Glomerular visceral epithelial cell (primary cell): ENCODE measurements at regions not wholly inside any gene's neighbourhood (a gene's known extent, or its start where the extent isn't known, plus 50 kb on each side); places are given as distances from the start of the nearest gene placed in this dataset.

Source experiments
- DNase-seq: peaks from one replicate; pipeline ENCODE4 v3.0.0-alpha.2; 2016; ENCODE audit errors: extremely low spot score

DNA sequence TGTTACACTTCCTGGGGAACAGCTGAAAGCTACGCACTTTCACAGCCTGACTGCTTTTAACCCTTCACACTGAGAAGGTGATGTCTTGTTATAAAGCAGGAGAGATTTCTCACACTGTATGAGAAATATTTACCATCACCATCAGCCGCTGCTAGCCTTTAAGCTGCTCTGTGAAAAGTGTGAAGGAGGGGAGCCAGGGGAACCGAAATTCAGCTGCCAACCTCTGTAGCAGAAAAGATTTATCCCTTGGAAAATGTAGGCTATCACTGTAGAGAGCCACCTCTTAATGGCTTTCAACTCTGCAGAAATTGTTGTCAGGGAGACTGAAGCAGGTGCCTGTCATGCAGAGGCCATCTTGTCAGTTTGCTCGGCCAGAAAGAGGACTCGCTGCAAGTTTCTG, 145.3 kb downstream of the SP3 start:
- DNase-seq: no peak

DNA sequence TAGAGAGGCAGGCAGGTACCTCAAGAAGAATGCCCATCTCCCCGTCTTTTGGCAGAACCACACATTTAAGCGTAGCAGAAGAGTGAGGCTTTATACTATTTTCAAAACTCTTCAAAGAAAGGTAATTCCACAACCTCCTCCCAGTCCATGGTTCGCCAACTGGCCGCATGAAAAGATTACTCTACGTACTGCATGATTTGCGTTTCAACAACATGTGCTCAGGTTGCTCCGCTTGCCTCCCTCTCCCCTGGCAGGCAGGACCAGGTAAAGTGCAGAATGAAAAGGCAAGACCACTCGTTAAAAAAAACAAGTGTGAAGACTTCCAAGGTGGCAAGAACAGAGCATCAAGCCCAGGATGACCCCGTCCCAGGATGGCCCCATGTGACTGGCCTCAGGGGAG, 143.7 kb downstream of the SP3 start:
- no peak for DNase-seq

DNA sequence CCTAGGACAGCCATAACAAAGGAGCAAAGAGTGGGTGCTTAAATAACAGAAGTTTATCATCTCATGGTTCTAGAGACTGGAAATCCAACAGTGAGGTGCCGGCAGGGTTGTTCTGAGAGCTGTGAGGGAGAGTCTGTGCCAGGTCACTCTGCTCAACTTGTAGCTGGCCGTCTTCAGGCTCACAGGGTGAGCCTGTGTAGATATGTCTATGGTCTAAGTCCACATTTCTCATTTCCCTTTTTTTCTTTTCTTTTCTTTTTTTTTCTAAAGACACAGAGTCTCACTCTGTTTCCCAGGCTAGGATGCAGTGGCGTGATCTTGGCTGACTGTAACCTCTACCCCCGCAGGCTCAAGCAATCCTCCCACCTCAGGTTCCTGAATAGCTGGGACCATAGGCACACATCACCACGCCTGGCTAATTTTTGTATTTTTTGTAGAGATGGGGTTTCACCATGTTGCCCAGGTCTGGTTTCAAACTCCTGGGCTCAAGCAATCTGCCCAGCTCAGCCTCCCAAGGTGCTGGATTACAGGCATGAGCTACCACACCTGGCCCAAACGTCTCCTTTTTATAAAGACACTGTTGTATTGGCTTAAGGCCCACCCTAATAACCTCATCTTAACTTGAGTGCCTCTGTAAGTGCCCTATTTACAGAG, 142.2 kb downstream of the SP3 start:
- no peak for DNase-seq

DNA sequence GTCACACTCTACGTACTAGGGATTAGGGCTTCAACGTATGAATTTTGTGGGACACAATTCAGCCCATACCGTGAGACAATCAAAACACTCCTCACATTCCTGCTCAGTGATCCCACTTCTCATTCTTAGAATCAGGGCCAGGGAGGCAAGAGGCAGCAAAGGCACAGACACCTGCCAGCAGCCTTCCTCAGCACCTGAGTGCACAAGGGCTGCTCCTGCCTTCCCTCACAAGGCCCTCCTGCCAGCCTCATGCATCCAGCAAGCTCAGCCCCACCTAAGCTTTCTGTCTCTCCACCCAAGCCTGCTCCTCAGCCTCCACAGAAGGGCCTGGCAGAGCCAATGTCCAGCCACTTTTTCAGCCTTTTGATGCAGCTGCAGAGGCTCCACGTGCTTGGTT, 141.6 kb downstream of the SP3 start:
- no peak for DNase-seq

DNA sequence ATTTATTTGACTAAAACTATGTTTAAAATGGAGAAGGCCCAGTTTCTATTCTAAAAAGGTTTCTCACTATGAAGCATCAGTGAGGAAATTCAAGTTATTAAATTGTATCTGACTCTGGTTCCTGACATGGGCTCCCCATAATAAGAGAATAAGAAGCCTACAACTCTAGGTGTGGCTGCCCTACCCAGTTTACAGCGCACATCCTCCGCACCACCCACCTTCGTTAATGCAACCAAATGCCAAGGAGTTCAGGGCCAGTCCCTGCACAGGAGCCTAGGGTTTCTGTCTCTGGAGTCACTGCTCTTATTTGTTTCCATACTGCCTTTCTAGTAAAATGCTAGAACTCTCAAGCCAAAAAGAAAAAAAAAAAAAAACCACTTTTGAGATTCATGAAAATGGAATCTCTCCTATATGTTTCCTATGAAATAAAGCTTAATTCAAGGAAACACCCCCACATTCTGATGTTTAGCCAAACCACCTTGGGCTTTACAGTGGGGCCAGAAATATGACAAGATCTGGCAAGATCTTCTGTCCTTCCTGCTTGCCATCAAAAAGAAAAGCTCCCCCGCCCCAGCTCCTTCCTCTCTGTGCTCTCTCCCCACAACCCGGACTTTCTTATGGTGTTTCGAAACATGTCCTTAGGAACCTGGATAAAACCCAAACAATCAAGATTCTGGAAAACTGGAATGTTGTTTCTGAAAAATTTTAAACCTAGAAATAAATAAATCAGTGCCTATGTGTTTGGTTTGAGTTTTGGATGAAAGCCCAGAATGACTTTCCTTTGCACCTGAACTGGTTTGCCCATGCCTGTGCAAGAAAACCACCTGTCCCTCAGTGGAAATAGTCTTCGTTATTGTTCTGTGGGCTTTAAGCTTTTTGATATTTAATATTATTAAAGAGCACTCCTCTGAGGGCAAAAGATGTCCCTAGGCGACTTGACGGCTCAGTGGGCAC, 136.7 kb downstream of the SP3 start:
- DNase-seq: no peak

DNA sequence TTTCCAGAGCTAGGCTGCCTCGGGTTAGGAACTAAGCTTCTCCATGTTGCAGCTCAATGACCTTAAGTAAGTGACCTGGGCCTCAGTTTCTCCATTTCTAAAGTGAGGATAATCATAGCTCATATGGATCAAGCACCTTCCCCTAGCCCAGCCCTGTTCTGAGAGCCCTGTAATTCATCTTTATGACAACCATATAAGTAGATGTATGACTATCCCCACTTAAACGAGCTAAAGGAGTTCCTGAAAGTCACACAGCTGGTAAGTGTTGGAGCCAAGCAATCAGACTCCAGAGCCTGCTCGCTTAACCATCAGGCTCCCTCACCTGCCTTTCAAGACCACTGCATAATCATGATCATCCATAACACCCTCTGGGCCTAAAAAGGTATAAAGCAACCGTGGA, 135.4 kb downstream of the SP3 start:
- no peak for DNase-seq

DNA sequence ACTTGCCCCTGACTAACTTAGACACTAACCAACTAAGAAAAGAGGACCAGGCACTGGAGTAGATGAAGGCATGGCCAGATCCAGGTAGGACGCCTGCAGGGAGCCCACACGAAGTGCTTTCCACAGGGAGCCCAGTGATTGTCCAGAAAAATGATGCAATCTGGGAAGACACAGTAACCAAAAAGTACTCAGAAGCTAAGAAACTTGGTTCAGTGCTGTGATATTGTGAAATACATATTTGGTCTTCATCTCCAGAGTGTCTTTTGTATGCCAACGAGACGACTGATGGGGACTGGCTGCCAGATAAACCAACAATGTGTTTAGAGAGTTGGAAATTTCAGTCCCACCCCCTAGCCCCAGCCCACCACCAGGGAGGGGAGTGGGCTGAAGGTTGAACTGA, 135.0 kb downstream of the SP3 start:
- DNase-seq: no peak

DNA sequence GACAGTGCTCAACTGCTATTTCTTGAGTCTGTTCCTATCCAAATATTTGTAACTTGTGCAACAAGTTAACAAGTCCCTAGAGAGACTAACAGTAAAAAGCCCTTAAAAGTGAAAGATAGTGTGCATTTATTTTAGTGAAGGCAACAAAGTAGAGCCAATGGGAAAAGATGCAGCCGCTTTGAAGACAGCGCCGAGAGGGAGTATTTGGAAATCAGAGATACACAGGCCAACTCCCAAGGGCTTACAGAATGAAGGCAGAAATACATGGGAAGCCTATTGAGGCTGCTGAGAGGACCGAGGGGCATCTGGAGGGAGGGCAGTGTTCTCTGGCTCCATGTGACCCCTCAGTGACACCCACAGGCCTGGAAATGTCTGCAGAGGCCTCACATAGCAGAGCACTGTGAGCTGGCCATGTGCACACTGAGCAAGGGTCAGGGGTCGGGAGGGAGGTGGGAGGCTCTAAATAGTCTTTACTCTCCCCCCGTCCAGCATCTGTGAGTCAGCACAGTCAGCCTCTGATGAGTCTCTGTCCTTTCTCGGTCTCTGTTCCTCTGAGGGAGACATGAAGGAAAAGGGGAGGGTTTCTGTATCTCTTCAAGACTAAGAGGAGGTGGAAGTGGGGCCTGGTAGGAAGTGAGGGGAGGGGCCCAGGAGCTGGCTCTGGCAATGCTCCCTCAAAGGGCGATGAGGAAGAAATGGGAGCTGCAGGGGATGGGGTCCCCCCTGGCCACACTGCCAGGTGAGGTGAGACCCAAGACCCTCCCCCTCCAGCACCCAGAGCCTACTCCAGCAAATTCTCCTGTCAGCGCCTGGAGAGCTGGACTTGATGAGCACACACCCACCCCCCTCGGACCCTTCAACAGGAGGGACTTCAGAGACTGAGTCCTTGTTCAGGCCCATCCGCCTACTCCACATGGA, 133.6 kb downstream of the SP3 start:
- no peak for DNase-seq

DNA sequence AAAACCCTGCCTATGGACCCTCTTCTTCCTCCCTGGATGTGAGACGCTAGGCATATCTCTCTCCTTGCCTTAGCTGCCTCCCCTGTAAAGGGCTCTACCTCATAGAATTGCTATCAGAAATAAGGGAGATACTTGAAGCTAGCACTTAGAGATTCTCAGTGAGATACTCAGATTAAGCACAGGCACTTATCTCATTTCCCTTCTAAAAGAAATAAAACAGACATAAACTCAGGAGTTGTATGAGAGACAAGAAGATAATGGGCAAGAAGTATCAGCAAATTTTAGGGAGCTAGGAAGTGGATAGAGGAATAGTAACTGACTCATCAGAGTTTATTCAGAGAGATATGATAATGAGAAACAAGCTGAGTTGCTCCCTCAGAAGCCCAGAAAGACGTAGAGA, 131.0 kb downstream of the SP3 start:
- DNase-seq: no peak

DNA sequence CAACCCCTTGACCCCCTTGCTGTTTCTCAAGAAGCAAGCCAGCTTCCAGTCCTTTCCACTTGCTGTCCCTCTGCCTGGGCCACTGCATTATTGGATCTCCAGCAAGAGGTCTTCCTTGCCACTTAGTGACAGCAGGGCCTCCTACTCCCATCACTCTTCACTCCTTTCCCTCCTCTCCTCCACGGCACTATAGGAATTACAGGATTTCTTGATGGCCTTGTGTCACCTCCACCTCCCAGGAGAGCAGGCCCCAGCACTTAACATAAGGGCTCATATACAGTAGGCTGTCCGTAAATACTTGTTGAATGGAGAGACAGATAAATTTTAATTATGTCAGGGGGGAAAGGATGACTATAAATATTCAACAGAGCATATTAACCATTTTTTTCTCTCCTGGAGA, 129.4 kb downstream of the SP3 start:
- no peak for DNase-seq

DNA sequence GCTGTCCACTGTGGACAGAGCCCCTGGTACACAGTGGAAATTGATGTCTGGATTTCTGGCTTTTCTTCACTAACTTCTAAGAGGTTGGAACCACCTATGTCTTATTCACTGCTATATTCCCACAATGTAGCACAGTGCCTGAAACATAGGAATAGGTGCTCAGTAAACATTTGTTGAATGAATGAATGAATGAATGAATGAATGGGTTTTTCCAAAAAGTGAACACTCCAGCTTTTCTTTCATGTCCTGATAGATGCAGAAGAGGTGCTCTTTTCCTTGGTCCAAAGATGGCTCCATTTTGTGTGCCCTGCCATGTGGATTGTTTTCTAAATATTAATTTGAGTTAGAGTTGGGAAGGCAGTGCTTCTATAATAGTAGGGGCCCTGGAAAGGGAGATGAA, 124.1 kb downstream of the SP3 start:
- DNase-seq: no peak

DNA sequence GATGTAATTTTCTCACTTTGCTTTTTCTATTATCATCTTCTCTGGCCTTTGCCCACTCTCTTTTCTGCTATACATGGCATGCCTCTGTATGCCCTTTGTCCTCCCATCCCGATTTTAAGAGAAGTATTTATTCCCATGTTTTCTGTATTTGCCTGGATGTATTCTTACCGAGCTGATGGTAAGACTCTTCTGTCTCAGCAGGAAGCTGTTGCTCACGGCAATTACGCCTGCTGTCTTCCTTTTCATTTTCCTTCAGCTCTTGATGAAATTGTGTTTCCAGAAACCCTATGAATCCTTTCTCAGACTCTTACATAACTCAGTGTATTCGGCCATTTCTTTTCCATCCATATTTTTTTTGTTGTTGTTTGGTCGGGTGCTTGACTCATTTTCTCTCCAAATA, 121.6 kb downstream of the SP3 start:
- no peak for DNase-seq

DNA sequence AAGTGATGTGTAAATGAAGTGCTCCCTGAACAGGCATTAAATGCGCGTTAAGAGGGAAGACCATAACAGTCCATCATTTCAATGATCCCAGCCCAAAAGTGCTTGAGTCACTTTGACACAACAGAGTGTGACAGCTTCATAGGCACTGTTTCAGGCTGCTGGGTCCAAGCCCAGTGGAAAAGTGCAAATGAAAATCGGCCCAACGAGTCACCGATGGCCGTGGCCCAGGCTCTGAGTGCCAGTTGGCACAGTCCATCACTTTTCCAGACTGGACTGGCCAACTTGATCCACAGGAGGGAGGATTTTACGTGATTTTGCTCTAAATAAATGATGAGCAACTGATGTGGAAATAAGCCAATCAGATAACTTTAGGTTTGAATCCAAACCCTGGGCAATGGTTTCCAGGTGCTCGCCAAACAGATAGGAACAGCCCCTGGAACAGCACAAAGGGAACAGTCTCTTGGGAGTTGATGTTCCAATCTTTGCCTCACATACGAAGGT, 114.0 kb downstream of the SP3 start:
- no peak for DNase-seq

DNA sequence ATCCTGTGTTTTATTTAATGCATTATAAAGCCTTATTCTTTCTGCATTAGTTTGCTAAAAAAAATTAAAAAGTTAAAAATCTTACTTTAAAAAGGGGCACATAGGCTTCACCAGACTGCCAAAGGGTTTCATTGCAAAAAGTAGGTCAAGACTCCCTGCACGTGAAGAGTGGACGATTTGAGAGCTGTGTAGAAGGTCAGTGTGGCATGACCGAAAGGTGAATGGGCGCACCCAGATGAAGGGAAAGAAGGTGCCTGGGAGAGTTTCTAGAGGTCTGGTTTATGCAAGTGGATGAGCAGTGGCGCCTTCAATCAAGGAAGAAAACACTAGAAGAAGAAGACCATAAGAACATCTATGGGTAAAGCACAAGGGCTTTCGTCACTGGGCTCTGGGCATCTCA, 111.0 kb downstream of the SP3 start:
- no peak for DNase-seq

DNA sequence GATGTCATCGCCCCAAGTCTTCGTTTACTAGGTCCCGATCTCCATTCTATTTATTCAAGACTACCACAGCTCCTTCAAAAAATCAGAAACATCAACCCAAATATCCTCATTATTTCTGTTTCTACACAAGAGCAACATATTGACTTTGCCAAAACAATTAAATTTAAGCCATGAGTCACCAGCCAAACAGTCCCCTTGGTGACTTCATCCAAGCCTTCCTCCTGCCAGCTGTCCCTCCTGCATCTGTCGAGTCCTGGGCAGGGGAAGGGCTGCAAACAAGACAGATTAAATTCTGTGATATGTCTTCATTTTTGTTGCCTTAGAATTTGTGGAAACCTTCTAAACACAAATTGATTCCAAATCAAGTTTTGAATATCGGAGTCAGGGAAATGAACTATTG, 110.3 kb downstream of the SP3 start:
- DNase-seq: no peak

DNA sequence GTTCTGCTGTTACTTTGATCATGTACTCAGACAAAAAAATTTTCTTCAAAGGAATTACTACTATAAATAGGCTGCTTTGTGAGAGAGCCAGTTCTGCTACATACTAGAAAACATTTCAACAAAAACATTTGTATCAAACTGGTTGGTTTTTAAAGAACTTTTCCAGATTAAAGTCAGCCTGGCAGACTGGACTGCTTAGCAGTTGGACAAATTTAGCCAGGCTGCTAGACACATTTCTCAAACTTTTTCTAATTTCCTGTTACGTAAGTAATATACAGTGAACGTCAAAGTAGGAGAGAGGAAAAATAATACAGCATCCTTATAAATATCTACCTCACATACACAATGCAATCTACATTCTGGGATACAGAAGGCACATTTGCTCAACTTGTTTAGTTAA, 109.5 kb downstream of the SP3 start:
- DNase-seq: no peak
